ENCODE measurements at regions not wholly inside any gene's neighbourhood (a gene's known extent, or its start where the extent isn't known, plus 50 kb on each side); places are given as distances from the start of the nearest gene placed in this dataset.

GRCh38 chr13:37274569-37275497 lies 169.4 kb upstream of the CSNK1A1L start:
- POLR2A ChIA-PET: no interaction called here

GRCh38 chr13:37273836-37274235 lies 168.4 kb upstream of the CSNK1A1L start:
- Histone ChIP-seq H3K27ac (ENCODE audit: low read depth, low read length) (no peak overlapping the region), H3K9ac (ENCODE audit: low read length) (no peak overlapping the region), H3K27me3 (ENCODE audit: insufficient read depth, low read length) (no peaks in the 10 kb centered on the region), H3K4me1 (ENCODE audit: control insufficient read depth in 1 of 2, insufficient read depth in 2 of 2, low read length in 2 of 2) (no peaks in the 10 kb centered on the region), H3K9me2 (ENCODE audit: insufficient read depth) (no peaks in the 10 kb centered on the region), H3K4me3 (replicated peaks in 1 of 2; ENCODE audit: low read depth in 1 of 2, low read length in 2 of 2) (no peak overlapping the region), H2AFZ (ENCODE audit: low read depth, low read length, poor library complexity, severe bottlenecking) (no peak overlapping the region), H3K9me3 (ENCODE audit: control insufficient read depth in 1 of 2, insufficient read depth in 1 of 2, low read depth in 1 of 2, low read length in 2 of 2) (peaks cover 0 to 24% of the 10 kb centered on the region in 2 experiments; a peak in 2 of 4 replicates), H4K20me1 (ENCODE audit: insufficient read depth) (no peaks in the 10 kb centered on the region), H3K4me2 (ENCODE audit: low read length) (no peak overlapping the region), H3K36me3 (ENCODE audit: control insufficient read depth in 1 of 2, insufficient read depth in 2 of 2, low read length in 2 of 2) (no peaks in the 10 kb centered on the region), H3K79me2 (ENCODE audit: insufficient read depth, low read length) (no peaks in the 10 kb centered on the region)
- DNase-seq (ENCODE audit: low read depth, low spot score) (no peak), ATAC-seq (no peak)
- ChIA-PET POLR2A (no interaction called here), RAD21 (ENCODE audit: low non-redundant PET in 1 of 2, low total read pairs in 2 of 2, uncharacterized antibody in 2 of 2, unreplicated experiment in 2 of 2) (no interaction called here), CTCF (no interaction called here)
- TF ChIP-seq CTCF (IDR thresholded peaks at IDR 0.05 in 2 of 3, conservative IDR thresholded peaks at IDR 0.05 in 1 of 3; ENCODE audit: borderline replicate concordance in 1 of 3, insufficient read depth in 1 of 3, low read depth in 2 of 3, low read length in 2 of 3) (no peak), ZFX (IDR thresholded peaks at IDR 0.05) (no peak), RAD21 (IDR thresholded peaks at IDR 0.05; ENCODE audit: low read depth) (no peak), CEBPB (IDR thresholded peaks at IDR 0.05; ENCODE audit: low read depth) (no peak), ELF1 (IDR thresholded peaks at IDR 0.05; ENCODE audit: borderline replicate concordance, low read depth) (no peak), MAX (IDR thresholded peaks at IDR 0.05) (no peak), POLR2A (IDR thresholded peaks at IDR 0.05; ENCODE audit: borderline replicate concordance, extremely low read depth, insufficient read depth, insufficient read length) (no peak), JUND (IDR thresholded peaks at IDR 0.05) (no peak), SRF (IDR thresholded peaks at IDR 0.05; ENCODE audit: low read depth) (no peak), REST (IDR thresholded peaks at IDR 0.05; ENCODE audit: low read depth) (no peak)
- no TSS peak for BruUV-seq (replicated peaks)
- intact Hi-C loops (cut with micrococcal nuclease): no loop called here

More at GRCh38 chr13:37274569-37275497, 169.4 kb upstream of the CSNK1A1L start:
- H3K27me3 ChIP-seq (ENCODE audit: insufficient read depth, low read length): no peaks in the 10 kb centered on the region
- TF ChIP-seq SIN3A (IDR thresholded peaks at IDR 0.05; ENCODE audit: low read depth): no peak
- TF ChIP-seq FOSL1 (IDR thresholded peaks at IDR 0.05; ENCODE audit: low read depth): no peak
- no peak for TF ChIP-seq EZH2 (IDR thresholded peaks at IDR 0.05)
- H3K36me3 ChIP-seq (ENCODE audit: control insufficient read depth in 1 of 2, insufficient read depth in 2 of 2, low read length in 2 of 2): no peaks in the 10 kb centered on the region
- DNase-seq (ENCODE audit: low read depth, low spot score): no peak
- no TSS peak for BruUV-seq (replicated peaks)
- no peak overlapping the region for H3K4me3 ChIP-seq (replicated peaks in 1 of 2; ENCODE audit: low read depth in 1 of 2, low read length in 2 of 2)
- H2AFZ ChIP-seq (ENCODE audit: low read depth, low read length, poor library complexity, severe bottlenecking): no peak overlapping the region
- no peaks in the 10 kb centered on the region for H3K4me1 ChIP-seq (ENCODE audit: control insufficient read depth in 1 of 2, insufficient read depth in 2 of 2, low read length in 2 of 2)
- no peak overlapping the region for H3K27ac ChIP-seq (ENCODE audit: low read depth, low read length)
- RAD21 ChIA-PET (ENCODE audit: low non-redundant PET in 1 of 2, low total read pairs in 2 of 2, uncharacterized antibody in 2 of 2, unreplicated experiment in 2 of 2): no interaction called here
- no peaks in the 10 kb centered on the region for H3K79me2 ChIP-seq (ENCODE audit: insufficient read depth, low read length)
- H3K9me3 ChIP-seq (ENCODE audit: control insufficient read depth in 1 of 2, insufficient read depth in 1 of 2, low read depth in 1 of 2, low read length in 2 of 2): peaks cover 0 to 24% of the 10 kb centered on the region in 2 experiments; a peak in 2 of 4 replicates
- no peak overlapping the region for H3K4me2 ChIP-seq (ENCODE audit: low read length)
- H3K9me2 ChIP-seq (ENCODE audit: insufficient read depth): no peaks in the 10 kb centered on the region
- intact Hi-C loops (cut with micrococcal nuclease): no loop called here
- no peak for ATAC-seq
- no peak overlapping the region for H3K9ac ChIP-seq (ENCODE audit: low read length)
- H4K20me1 ChIP-seq (ENCODE audit: insufficient read depth): no peaks in the 10 kb centered on the region
- CTCF ChIA-PET: no interaction called here

Measured in HCT116 (cell line).